SK-N-SH (cell line): ENCODE measurements at regions not wholly inside any gene's neighbourhood (a gene's known extent, or its start where the extent isn't known, plus 50 kb on each side); places are given as distances from the start of the nearest gene placed in this dataset.

ENCODE experiments used
- CTCF ChIA-PET: fragments of 300-600, 350-600 bp; formaldehyde crosslinking; extraction: SDS; loops from one replicate; lab custom pipeline; 2021; lab: Yijun Ruan, JAX
- POLR2A ChIA-PET: fragments of 350-600 bp; sonication (Branson Sonifier 250); formaldehyde crosslinking; extraction: SDS; loops from one replicate; lab custom pipeline; 2020; ENCODE audit warnings: antibody characterized with exemption, inconsistent platforms; lab: Yijun Ruan, JAX
- DNase-seq: peaks from one replicate; pipeline ENCODE4 v3.0.0; 2012
- H2AFZ ChIP-seq: fragments of 200-600 bp; sonication (generic); 2 replicates; pipeline ENCODE4 v1.8.1; 2016; ENCODE audit warnings: antibody characterized with exemption, mild to moderate bottlenecking, low read depth
- H3F3A ChIP-seq: fragments of 200-600 bp; sonication (generic); replicated peaks from 2 replicates; pipeline ENCODE3; 2016; ENCODE audit warnings: antibody characterized with exemption, mild to moderate bottlenecking; ENCODE audit not compliant: insufficient read depth
- H3K27ac ChIP-seq, 2 experiments: fragments of 200-500 bp in 1 of 2; fragments of 200-600 bp in 1 of 2; sonication (Bioruptor generic) in 1 of 2; sonication (generic), shearing (Covaris generic) in 1 of 2; 2 replicates each; pipeline versions ENCODE4 v1.5.1 to v1.6.1; 2014 to 2016; ENCODE audit warnings: low read depth in 2 of 2, inconsistent platforms in 1 of 2, low read length in 1 of 2, mild to moderate bottlenecking in 1 of 2, mixed read lengths in 1 of 2
- H3K27me3 ChIP-seq: fragments of 200-600 bp; sonication (generic), shearing (Covaris generic); 2 replicates; pipeline ENCODE4 v1.6.1; 2016; ENCODE audit warnings: mixed run types; ENCODE audit not compliant: insufficient read depth
- H3K36me3 ChIP-seq, 2 experiments: fragments of 200-500 bp in 1 of 2; fragments of 200-600 bp in 1 of 2; sonication (Bioruptor generic) in 1 of 2; sonication (generic) in 1 of 2; replicated peaks in 1 of 2; 2 replicates each; pipeline versions ENCODE3 to v1.5.1; 2014 to 2016; ENCODE audit warnings: low read length in 1 of 2, mild to moderate bottlenecking in 1 of 2; ENCODE audit not compliant: insufficient read depth in 2 of 2, control insufficient read depth in 1 of 2
- H3K4me1 ChIP-seq, 2 experiments: fragments of 200-500 bp in 1 of 2; fragments of 200-600 bp in 1 of 2; sonication (Bioruptor generic) in 1 of 2; sonication (generic), shearing (Covaris generic) in 1 of 2; 2 replicates each; pipeline versions ENCODE4 v1.5.1 to v1.6.1; 2014 to 2016; ENCODE audit warnings: low read depth in 1 of 2, low read length in 1 of 2, mixed run types in 1 of 2; ENCODE audit not compliant: insufficient read depth in 2 of 2, control insufficient read depth in 1 of 2
- H3K4me2 ChIP-seq: fragments of 200-600 bp; sonication (generic), shearing (Covaris generic); 2 replicates; pipeline ENCODE4 v1.6.1; 2017; ENCODE audit warnings: mixed run types
- H3K4me3 ChIP-seq, 2 experiments: fragments of 200-500 bp in 1 of 2; fragments of 200-600 bp in 1 of 2; sonication (Bioruptor generic) in 1 of 2; sonication (generic), shearing (Covaris generic) in 1 of 2; 2 replicates each; pipeline versions ENCODE4 v1.5.1 to v1.8.1; 2014 to 2016; ENCODE audit warnings: low read depth in 2 of 2, inconsistent platforms in 1 of 2, low read length in 1 of 2, mild to moderate bottlenecking in 1 of 2, mixed read lengths in 1 of 2, moderate library complexity in 1 of 2
- H3K79me2 ChIP-seq: fragments of 200-600 bp; sonication (generic); 2 replicates; pipeline ENCODE4 v1.8.1; 2017; ENCODE audit warnings: mild to moderate bottlenecking; ENCODE audit not compliant: insufficient read depth
- H3K9ac ChIP-seq: fragments of 200-600 bp; sonication (generic); 2 replicates; pipeline ENCODE4 v1.6.1; 2017; ENCODE audit warnings: mixed run types
- H3K9me2 ChIP-seq: fragments of 200-600 bp; sonication (generic); 2 replicates; pipeline ENCODE4 v1.6.1; 2017; ENCODE audit warnings: mixed run types
- H3K9me3 ChIP-seq: fragments of 200-600 bp; sonication (generic); 2 replicates; pipeline ENCODE4 v1.6.1; 2017; ENCODE audit warnings: mixed run types, mild to moderate bottlenecking, moderate library complexity
- H4K20me1 ChIP-seq: fragments of 200-600 bp; sonication (generic); 2 replicates; pipeline ENCODE4 v1.6.1; 2017; ENCODE audit warnings: mild to moderate bottlenecking, mixed run types; ENCODE audit not compliant: insufficient read depth
- CHD2 ChIP-seq: fragments of 150-350 bp; IDR thresholded peaks from 2 replicates; pipeline ENCODE4 v1.6.1; 2018; ENCODE audit warnings: low read length; ENCODE audit not compliant: partially characterized antibody
- EP300 ChIP-seq, 2 experiments: IDR thresholded peaks; 2 replicates each; pipeline versions ENCODE4 v1.4.0 to v1.6.1; 2012; ENCODE audit warnings: borderline replicate concordance in 1 of 2, low read depth in 1 of 2, low read length in 1 of 2
- FOXJ3 ChIP-seq: sonication (generic); formaldehyde crosslinking; IDR thresholded peaks from 2 replicates; pipeline ENCODE4 v1.5.1; 2020; ENCODE audit warnings: mild to moderate bottlenecking, missing genetic modification reagents
- FOXM1 ChIP-seq: IDR thresholded peaks from 2 replicates; pipeline ENCODE4 v1.4.0; 2012; ENCODE audit warnings: low read depth, mild to moderate bottlenecking
- GABPA ChIP-seq: IDR thresholded peaks from 2 replicates; pipeline ENCODE4 v1.4.0; 2012; ENCODE audit warnings: low read depth, mild to moderate bottlenecking
- GATA2 ChIP-seq: sonication (generic); formaldehyde crosslinking; IDR thresholded peaks from 2 replicates; pipeline ENCODE4 v1.5.0; 2020; ENCODE audit warnings: mild to moderate bottlenecking, missing genetic modification reagents
- MXI1 ChIP-seq: IDR thresholded peaks from 2 replicates; pipeline ENCODE4 v1.6.1; 2012; ENCODE audit warnings: mild to moderate bottlenecking, low read depth, low read length, improper control_type of control experiment
- NRF1 ChIP-seq: IDR thresholded peaks from 2 replicates; pipeline ENCODE4 v1.6.1; 2012; ENCODE audit warnings: low read depth, mild to moderate bottlenecking, low read length
- POLR2AphosphoS5 ChIP-seq: IDR thresholded peaks from 2 replicates; pipeline ENCODE4 v1.6.1; 2012; ENCODE audit warnings: low read depth, low read length
- RCOR1 ChIP-seq: fragments of 150-350 bp; IDR thresholded peaks from 2 replicates; pipeline ENCODE4 v1.6.1; 2017; ENCODE audit warnings: antibody characterized with exemption, low read length
- TAF1 ChIP-seq: IDR thresholded peaks from 2 replicates; pipeline ENCODE4 v1.6.1; 2012; ENCODE audit warnings: low read depth, mild to moderate bottlenecking, low read length, moderate library complexity, borderline replicate concordance
- USF1 ChIP-seq: IDR thresholded peaks from 2 replicates; pipeline ENCODE4 v1.4.0; 2012; ENCODE audit warnings: low read depth, borderline replicate concordance
- ZBTB33 ChIP-seq: IDR thresholded peaks from 2 replicates; pipeline ENCODE4 v1.4.0; 2012; ENCODE audit warnings: low read depth, borderline replicate concordance
- WGBS: methylation state at CpG from one replicate; pipeline ENCODE4 v1.1.6; 2017; ENCODE audit warnings: low lambda C conversion rate; 5-methylcytosine and 5-hydroxymethylcytosine counted together
- TF ChIP-seq, protein P1 (sequence below): fragments of 200-600 bp; sonication (generic); IDR thresholded peaks from 2 replicates; pipeline ENCODE4 v1.6.1; 2017; ENCODE audit warnings: antibody characterized with exemption, mild to moderate bottlenecking, moderate library complexity
- TF ChIP-seq, protein P2 (sequence below): IDR thresholded peaks from 2 replicates; pipeline ENCODE4 v1.4.0; 2012; ENCODE audit warnings: low read depth
- TF ChIP-seq, protein P3 (sequence below): IDR thresholded peaks from 2 replicates; pipeline ENCODE4; 2012

DNA sequence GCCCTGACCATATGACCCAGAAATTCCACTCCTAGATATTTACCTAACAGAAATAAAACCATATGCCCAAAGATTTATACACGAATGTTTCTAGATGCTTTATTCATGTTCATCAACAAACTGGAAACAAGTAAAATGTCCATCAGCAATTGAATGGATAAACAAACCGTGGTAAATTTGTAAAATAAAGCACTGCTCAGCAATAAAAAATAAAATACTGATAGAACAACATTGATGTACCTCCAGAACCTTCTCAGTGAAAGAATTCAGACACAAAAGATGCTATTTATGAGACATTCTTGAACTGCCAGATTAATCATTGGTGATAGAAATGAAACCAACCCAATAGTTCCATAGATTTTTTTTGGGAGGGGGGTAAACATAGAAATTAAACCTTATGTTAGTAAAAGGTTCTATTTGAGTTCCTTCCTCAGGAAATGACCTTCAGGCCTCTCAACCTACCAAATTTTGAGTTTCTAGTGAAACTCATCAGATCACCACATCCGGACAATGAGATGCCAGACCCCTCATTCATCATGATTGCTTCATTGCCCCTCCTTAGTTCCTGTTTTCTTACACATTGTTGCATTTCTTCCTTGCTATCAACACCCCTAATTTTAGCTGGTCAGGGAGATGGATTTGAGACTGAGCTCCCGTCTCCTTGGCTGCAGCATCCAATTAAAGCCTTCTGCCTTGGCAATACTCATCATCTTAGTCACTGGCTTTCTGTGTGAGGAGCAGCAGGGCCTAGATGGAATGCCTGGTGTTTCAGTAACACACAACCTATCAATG, 203.5 kb downstream of the LPIN1 start (continued):
- TF ChIP-seq, protein P1, sequence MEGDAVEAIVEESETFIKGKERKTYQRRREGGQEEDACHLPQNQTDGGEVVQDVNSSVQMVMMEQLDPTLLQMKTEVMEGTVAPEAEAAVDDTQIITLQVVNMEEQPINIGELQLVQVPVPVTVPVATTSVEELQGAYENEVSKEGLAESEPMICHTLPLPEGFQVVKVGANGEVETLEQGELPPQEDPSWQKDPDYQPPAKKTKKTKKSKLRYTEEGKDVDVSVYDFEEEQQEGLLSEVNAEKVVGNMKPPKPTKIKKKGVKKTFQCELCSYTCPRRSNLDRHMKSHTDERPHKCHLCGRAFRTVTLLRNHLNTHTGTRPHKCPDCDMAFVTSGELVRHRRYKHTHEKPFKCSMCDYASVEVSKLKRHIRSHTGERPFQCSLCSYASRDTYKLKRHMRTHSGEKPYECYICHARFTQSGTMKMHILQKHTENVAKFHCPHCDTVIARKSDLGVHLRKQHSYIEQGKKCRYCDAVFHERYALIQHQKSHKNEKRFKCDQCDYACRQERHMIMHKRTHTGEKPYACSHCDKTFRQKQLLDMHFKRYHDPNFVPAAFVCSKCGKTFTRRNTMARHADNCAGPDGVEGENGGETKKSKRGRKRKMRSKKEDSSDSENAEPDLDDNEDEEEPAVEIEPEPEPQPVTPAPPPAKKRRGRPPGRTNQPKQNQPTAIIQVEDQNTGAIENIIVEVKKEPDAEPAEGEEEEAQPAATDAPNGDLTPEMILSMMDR, result no peak
- TF ChIP-seq, protein P2, sequence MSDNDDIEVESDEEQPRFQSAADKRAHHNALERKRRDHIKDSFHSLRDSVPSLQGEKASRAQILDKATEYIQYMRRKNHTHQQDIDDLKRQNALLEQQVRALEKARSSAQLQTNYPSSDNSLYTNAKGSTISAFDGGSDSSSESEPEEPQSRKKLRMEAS, result no peak
- TF ChIP-seq GATA2 (CRISPR knock-in tag) (no peak), CHD2 (no peak), USF1 (no peak), NRF1 (no peak), FOXJ3 (no peak)

DNA sequence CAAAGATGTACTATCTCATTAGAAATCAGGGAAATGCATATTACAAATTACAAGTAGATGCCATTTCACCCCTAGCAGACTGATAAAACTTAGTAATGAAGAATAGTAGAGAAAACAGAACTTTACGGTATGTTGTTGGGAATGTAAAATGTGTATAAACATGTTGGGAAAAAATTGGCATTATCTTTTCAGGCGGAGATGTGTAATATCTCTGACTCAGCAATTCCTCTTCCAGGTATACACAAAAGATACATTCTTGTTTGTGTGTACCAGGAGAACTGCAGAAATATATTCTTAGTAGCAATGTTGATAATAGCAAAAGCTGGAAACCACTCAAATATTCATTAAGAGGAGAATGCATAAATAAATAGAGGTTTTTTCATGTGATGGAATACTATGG, 204.5 kb downstream of the LPIN1 start:
- no peaks in the 10 kb centered on the region for H3K79me2 ChIP-seq
- no peaks in the 10 kb centered on the region for H3K9me3 ChIP-seq
- POLR2A ChIA-PET, result no interaction called here
- H3K4me2 ChIP-seq, result no peak overlapping the region
- H2AFZ ChIP-seq, result no peak overlapping the region
- H3K9ac ChIP-seq, result no peak overlapping the region
- CTCF ChIA-PET, result no interaction called here
- DNase-seq, result no peak
- WGBS, result 91% methylated on average over 2 of the region's 2 CpGs
- no peaks in the 10 kb centered on the region for H3F3A ChIP-seq
- no peak overlapping the region for H3K27ac ChIP-seq
- H3K36me3 ChIP-seq, result no peaks in the 10 kb centered on the region
- TF ChIP-seq FOXM1, result no peak
- TF ChIP-seq, protein P3, sequence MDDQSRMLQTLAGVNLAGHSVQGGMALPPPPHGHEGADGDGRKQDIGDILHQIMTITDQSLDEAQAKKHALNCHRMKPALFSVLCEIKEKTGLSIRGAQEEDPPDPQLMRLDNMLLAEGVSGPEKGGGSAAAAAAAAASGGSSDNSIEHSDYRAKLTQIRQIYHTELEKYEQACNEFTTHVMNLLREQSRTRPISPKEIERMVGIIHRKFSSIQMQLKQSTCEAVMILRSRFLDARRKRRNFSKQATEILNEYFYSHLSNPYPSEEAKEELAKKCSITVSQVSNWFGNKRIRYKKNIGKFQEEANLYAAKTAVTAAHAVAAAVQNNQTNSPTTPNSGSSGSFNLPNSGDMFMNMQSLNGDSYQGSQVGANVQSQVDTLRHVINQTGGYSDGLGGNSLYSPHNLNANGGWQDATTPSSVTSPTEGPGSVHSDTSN, result no peak
- TF ChIP-seq GABPA, result no peak
- TF ChIP-seq RCOR1, result no peak
- TF ChIP-seq EP300 (IDR thresholded peaks at IDR 0.05; ENCODE audit: borderline replicate concordance in 1 of 2, low read depth in 1 of 2, low read length in 1 of 2), result no peak
- no peak for TF ChIP-seq NRF1
- no peak for TF ChIP-seq FOXJ3
- no peak for TF ChIP-seq TAF1
- TF ChIP-seq POLR2AphosphoS5, result no peak
- no peak for TF ChIP-seq ZBTB33
- TF ChIP-seq MXI1, result no peak
- H4K20me1 ChIP-seq, result no peaks in the 10 kb centered on the region
- no peaks in the 10 kb centered on the region for H3K9me2 ChIP-seq
- H3K27me3 ChIP-seq, result no peaks in the 10 kb centered on the region
- H3K4me3 ChIP-seq, result no peak overlapping the region
- peaks cover 0 to 7% of the 10 kb centered on the region in 2 experiments; a peak in 2 of 4 replicates for H3K4me1 ChIP-seq
